ENCODE measurements at regions not wholly inside any gene's neighbourhood (a gene's known extent, or its start where the extent isn't known, plus 50 kb on each side); places are given as distances from the start of the nearest gene placed in this dataset.

GRCh38 chr5:68689010-68689409 is 404.8 kb upstream of the SLC30A5 start:
- TF ChIP-seq POLR2A (IDR thresholded peaks at IDR 0.05; ENCODE audit: low read length) (no peak), GATA1 (IDR thresholded peaks at IDR 0.05; ENCODE audit: low read depth, low read length) (no peak)
